ENCODE measurements at regions not wholly inside any gene's neighbourhood (a gene's known extent, or its start where the extent isn't known, plus 50 kb on each side); places are given as distances from the start of the nearest gene placed in this dataset.

- 68 to 71% methylated on average over 4 of the region's 4 CpGs for WGBS, 2 donors
- no peak for ATAC-seq
These were observed 602.6 kb downstream of the MTRR start for GRCh38 chr5:8471581-8471980.

GRCh38 chr5:8473016-8473415 is 604.1 kb downstream of the MTRR start:
- H3K4me3 ChIP-seq: no peak overlapping the region
- DNase-seq: no peak
- no peak for ATAC-seq
- no peak for TF ChIP-seq CTCF (IDR thresholded peaks at IDR 0.05)
- H3K27me3 ChIP-seq: no peaks in the 10 kb centered on the region
- no peak overlapping the region for H3K27ac ChIP-seq
- no peaks in the 10 kb centered on the region for H3K4me1 ChIP-seq
- intact Hi-C loops (cut with DNase I): no loop called here
- H3K9me3 ChIP-seq: peaks cover 0 to 26% (median 0%) of the 10 kb centered on the region in 11 donors
- 92 to 96% methylated on average over 3 of the region's 3 CpGs for WGBS, 2 donors
- no peaks in the 10 kb centered on the region for H3K36me3 ChIP-seq

More at GRCh38 chr5:8471581-8471980, 602.6 kb downstream of the MTRR start:
- Histone ChIP-seq H3K9me3 (peaks cover 0 to 26% (median 0%) of the 10 kb centered on the region in 11 donors), H3K27me3 (no peaks in the 10 kb centered on the region), H3K27ac (no peak overlapping the region), H3K36me3 (no peaks in the 10 kb centered on the region), H3K4me1 (no peaks in the 10 kb centered on the region), H3K4me3 (no peak overlapping the region)
- no peak for DNase-seq
- intact Hi-C loops (cut with DNase I): no loop called here
- no peak for TF ChIP-seq CTCF (IDR thresholded peaks at IDR 0.05)

GRCh38 chr5:8473827-8474568 is 605.0 kb downstream of the MTRR start:
- Histone ChIP-seq H3K36me3 (no peaks in the 10 kb centered on the region), H3K27me3 (no peaks in the 10 kb centered on the region), H3K4me3 (no peak overlapping the region), H3K4me1 (no peaks in the 10 kb centered on the region), H3K27ac (no peak overlapping the region), H3K9me3 (peaks cover 0 to 32% (median 0%) of the 10 kb centered on the region in 11 donors)
- 60 to 61% methylated on average over 6 of the region's 6 CpGs for WGBS, 2 donors
- TF ChIP-seq CTCF (IDR thresholded peaks at IDR 0.05): no peak
- DNase-seq (no peak), ATAC-seq (no peak)
- intact Hi-C loops (cut with DNase I): no loop called here

- TF ChIP-seq CTCF (IDR thresholded peaks at IDR 0.05): no peak
- H3K27me3 ChIP-seq: no peaks in the 10 kb centered on the region
- peaks cover 0 to 34% (median 0%) of the 10 kb centered on the region in 11 donors for H3K9me3 ChIP-seq
- intact Hi-C loops (cut with DNase I): no loop called here
- DNase-seq: no peak
- ATAC-seq: no peak
- no peak overlapping the region for H3K27ac ChIP-seq
- no peaks in the 10 kb centered on the region for H3K36me3 ChIP-seq
- H3K4me3 ChIP-seq: no peak overlapping the region
- 84 to 85% methylated on average over 1 of the region's 1 CpG for WGBS, 2 donors
- H3K4me1 ChIP-seq: no peaks in the 10 kb centered on the region
These were observed 605.6 kb downstream of the MTRR start for GRCh38 chr5:8474569-8474930.

All from heart right ventricle (tissue), 16 donors.